CD14-positive monocyte (primary cell): ENCODE measurements at regions not wholly inside any gene's neighbourhood (a gene's known extent, or its start where the extent isn't known, plus 50 kb on each side); places are given as distances from the start of the nearest gene placed in this dataset.
A peak's percentile ranks its signal among the peaks of the same experiment; 100 is the strongest.

Source experiments
- DNase-seq, 3 donors: peaks; one replicate each; pipeline ENCODE4 v3.0.0-alpha.2; 2011 to 2022
- H2AFZ ChIP-seq: 2 replicates; pipeline ENCODE4 v1.6.0; 2012; ENCODE audit warnings: mild to moderate bottlenecking, low read depth, low read length, inconsistent platforms; ENCODE audit not compliant: insufficient read depth, poor library complexity, severe bottlenecking
- H3K27ac ChIP-seq, 2 donors: 1 replicate in 1 of 2; 2 replicates in 1 of 2; pipeline ENCODE4 v1.5.1; 2012 to 2013; ENCODE audit warnings: low read length in 2 of 2, control low read depth in 1 of 2, inconsistent platforms in 1 of 2, low read depth in 1 of 2, mild to moderate bottlenecking in 1 of 2
- H3K27me3 ChIP-seq, 2 donors: one replicate each; pipeline versions ENCODE4 v1.6.0 to v1.6.1; 2011 to 2013; ENCODE audit warnings: low read length in 2 of 2; ENCODE audit not compliant: control insufficient read depth in 2 of 2, insufficient read depth in 2 of 2
- H3K36me3 ChIP-seq, 2 donors: replicated peaks in 1 of 2; 1 replicate in 1 of 2; 2 replicates in 1 of 2; pipeline versions ENCODE4 v1.5.1 to v1.6.1; 2012 to 2013; ENCODE audit warnings: low read length in 2 of 2, control low read depth in 1 of 2, inconsistent platforms in 1 of 2, mild to moderate bottlenecking in 1 of 2; ENCODE audit not compliant: insufficient read depth in 2 of 2, control insufficient read depth in 1 of 2
- H3K4me1 ChIP-seq, 2 donors: 1 replicate in 1 of 2; 2 replicates in 1 of 2; pipeline versions ENCODE4 v1.5.1 to v1.6.1; 2012 to 2013; ENCODE audit warnings: low read length in 2 of 2, control low read depth in 1 of 2, inconsistent platforms in 1 of 2, mild to moderate bottlenecking in 1 of 2, moderate library complexity in 1 of 2; ENCODE audit not compliant: insufficient read depth in 2 of 2, control insufficient read depth in 1 of 2
- H3K4me2 ChIP-seq: replicated peaks from 2 replicates; pipeline ENCODE3; 2012; ENCODE audit warnings: low read length, moderate library complexity, mild to moderate bottlenecking; ENCODE audit not compliant: poor library complexity, severe bottlenecking; ENCODE audit errors: extremely low read depth
- H3K4me3 ChIP-seq, 3 experiments: fragments of 200-600 bp in 1 of 3; sonication (generic) in 1 of 3; replicated peaks in 1 of 3; 1 replicate in 2 of 3; 2 replicates in 1 of 3; pipeline ENCODE4 v1.5.1; 2011 to 2013; ENCODE audit warnings: low read length in 3 of 3, mild to moderate bottlenecking in 3 of 3, control low read depth in 2 of 3, low read depth in 2 of 3, inconsistent platforms in 1 of 3, moderate library complexity in 1 of 3
- H3K79me2 ChIP-seq: 2 replicates; pipeline ENCODE4 v1.6.0; 2012; ENCODE audit warnings: mild to moderate bottlenecking, control low read depth, inconsistent platforms, low read length, moderate library complexity; ENCODE audit not compliant: insufficient read depth
- H3K9ac ChIP-seq: 2 replicates; pipeline ENCODE4 v1.6.0; 2017; ENCODE audit warnings: low read length, mild to moderate bottlenecking; ENCODE audit not compliant: insufficient read depth, poor library complexity, severe bottlenecking
- H3K9me3 ChIP-seq, 2 donors: replicated peaks in 1 of 2; 1 replicate in 1 of 2; 2 replicates in 1 of 2; pipeline versions ENCODE4 v1.5.1 to v1.6.1; 2012 to 2013; ENCODE audit warnings: low read length in 2 of 2, control low read depth in 1 of 2; ENCODE audit not compliant: control insufficient read depth in 1 of 2, insufficient read depth in 1 of 2
- H4K20me1 ChIP-seq: 2 replicates; pipeline ENCODE4 v1.6.0; 2012; ENCODE audit warnings: mild to moderate bottlenecking, low read length, control low read depth, moderate library complexity; ENCODE audit not compliant: insufficient read depth
- H3K27ac Mint-ChIP-seq, 7 donors: one replicate each; pipeline ENCODE4 v1.8.0; 2020; ENCODE audit warnings: mild to moderate bottlenecking in 7 of 7, mixed read lengths in 7 of 7, moderate library complexity in 6 of 7, inconsistent platforms in 2 of 7
- H3K27me3 Mint-ChIP-seq, 3 donors: one replicate each; pipeline ENCODE4 v1.8.0; 2021 to 2022; ENCODE audit warnings: low read depth in 3 of 3, mild to moderate bottlenecking in 3 of 3, mixed read lengths in 3 of 3, moderate library complexity in 3 of 3, inconsistent platforms in 1 of 3
- H3K36me3 Mint-ChIP-seq, 2 donors: one replicate each; pipeline ENCODE4 v1.8.0; 2020; ENCODE audit warnings: mixed read lengths in 2 of 2, inconsistent platforms in 1 of 2, mild to moderate bottlenecking in 1 of 2
- H3K4me1 Mint-ChIP-seq: one replicate; pipeline ENCODE4 v1.8.0; 2020; ENCODE audit warnings: mild to moderate bottlenecking, mixed read lengths
- H3K4me3 Mint-ChIP-seq, 2 donors: one replicate each; pipeline ENCODE4 v1.8.0; 2020; ENCODE audit warnings: mild to moderate bottlenecking in 2 of 2, mixed read lengths in 2 of 2, moderate library complexity in 1 of 2
- H3K9me3 Mint-ChIP-seq, 7 donors: one replicate each; pipeline ENCODE4 v1.8.0; 2020 to 2022; ENCODE audit warnings: mixed read lengths in 7 of 7, mild to moderate bottlenecking in 6 of 7, moderate library complexity in 6 of 7, inconsistent platforms in 2 of 7
- CTCF ChIP-seq: fragments of 200-600 bp; IDR thresholded peaks from one replicate; pipeline ENCODE4 v1.8.0; 2022; ENCODE audit warnings: antibody characterized with exemption, mild to moderate bottlenecking
- WGBS: methylation state at CpG from one replicate; pipeline ENCODE4 v1.1.5; 2013; ENCODE audit warnings: missing lambda C conversion rate; ENCODE audit not compliant: insufficient coverage; 5-methylcytosine and 5-hydroxymethylcytosine counted together
- intact Hi-C, 2 donors: fragments of 100-400 bp; cut with micrococcal nuclease; formaldehyde crosslinking; loops; one replicate each; pipeline versions ENCODE4 v1.15.0 to v1.15.1; 2023

GRCh38 chr15:93496888-93497287 is 407.9 kb upstream of the RGMA start:
- Histone ChIP-seq H3K79me2 (no peaks in the 10 kb centered on the region), H3K4me3 (no peak overlapping the region), H3K4me1 (no peaks in the 10 kb centered on the region), H2AFZ (no peak overlapping the region), H4K20me1 (no peaks in the 10 kb centered on the region), H3K9ac (no peak overlapping the region), H3K4me2 (no peak overlapping the region), H3K27ac (no peak overlapping the region), H3K36me3 (no peaks in the 10 kb centered on the region), H3K9me3 (no peaks in the 10 kb centered on the region), H3K27me3 (no peaks in the 10 kb centered on the region)
- intact Hi-C loops: no loop called here
- H3K36me3 Mint-ChIP-seq: no peaks in the 10 kb centered on the region
- no peak for DNase-seq
- no peak overlapping the region for H3K4me3 Mint-ChIP-seq
- H3K27ac Mint-ChIP-seq: peak overlapping the region in 1 of 7 donors; percentile 7
- no CpG with 5 or more reads among the region's 5 CpGs for WGBS
- TF ChIP-seq CTCF: no peak
- H3K9me3 Mint-ChIP-seq: peaks cover 0 to 2% (median 0%) of the 10 kb centered on the region in 7 donors
- no peaks in the 10 kb centered on the region for H3K4me1 Mint-ChIP-seq
- peaks cover 0 to 2% (median 2%) of the 10 kb centered on the region in 3 donors for H3K27me3 Mint-ChIP-seq

- no peaks in the 10 kb centered on the region for H3K36me3 ChIP-seq
- no peak overlapping the region for H3K4me3 Mint-ChIP-seq
- no peaks in the 10 kb centered on the region for H4K20me1 ChIP-seq
- no peak overlapping the region for H3K9ac ChIP-seq
- H3K27me3 ChIP-seq: no peaks in the 10 kb centered on the region
- H3K9me3 ChIP-seq: no peaks in the 10 kb centered on the region
- DNase-seq: no peak
- H3K79me2 ChIP-seq: no peaks in the 10 kb centered on the region
- H3K27me3 Mint-ChIP-seq: peaks cover 0 to 2% (median 2%) of the 10 kb centered on the region in 3 donors
- no peak overlapping the region for H2AFZ ChIP-seq
- no peaks in the 10 kb centered on the region for H3K4me1 Mint-ChIP-seq
- intact Hi-C loops: no loop called here
- H3K4me3 ChIP-seq: no peak overlapping the region
- H3K27ac Mint-ChIP-seq: no peak overlapping the region
- H3K36me3 Mint-ChIP-seq: no peaks in the 10 kb centered on the region
- H3K9me3 Mint-ChIP-seq: peaks cover 0 to 2% (median 0%) of the 10 kb centered on the region in 7 donors
- no peak overlapping the region for H3K27ac ChIP-seq
- WGBS: 90% methylated on average over 4 of the region's 9 CpGs
- H3K4me2 ChIP-seq: no peak overlapping the region
- TF ChIP-seq CTCF: no peak
- H3K4me1 ChIP-seq: no peaks in the 10 kb centered on the region
These were observed 407.0 kb upstream of the RGMA start for GRCh38 chr15:93495799-93496637.
